ENCODE measurements at regions not wholly inside any gene's neighbourhood (a gene's known extent, or its start where the extent isn't known, plus 50 kb on each side); places are given as distances from the start of the nearest gene placed in this dataset.

GRCh38 chr15:39503526-39503925, 77.4 kb upstream of the THBS1 start:
- H3K27ac ChIP-seq (ENCODE audit: low read length) = no peak overlapping the region
- H3K4me3 ChIP-seq (ENCODE audit: low read length) = no peak overlapping the region
- no peaks in the 10 kb centered on the region for H3K4me1 ChIP-seq (ENCODE audit: control insufficient read depth, low read depth, low read length)
- H3K36me3 ChIP-seq (ENCODE audit: control insufficient read depth, low read depth, low read length) = no peaks in the 10 kb centered on the region
- no peak overlapping the region for H3K9ac ChIP-seq (ENCODE audit: low read length)
- no peaks in the 10 kb centered on the region for H3K9me3 ChIP-seq (ENCODE audit: control insufficient read depth, low read depth, low read length)
- no peaks in the 10 kb centered on the region for H3K27me3 ChIP-seq (ENCODE audit: control insufficient read depth, insufficient read depth, low read length)

- Histone ChIP-seq H3K9me3 (ENCODE audit: control insufficient read depth, low read depth, low read length) (no peaks in the 10 kb centered on the region), H3K27me3 (ENCODE audit: control insufficient read depth, insufficient read depth, low read length) (no peaks in the 10 kb centered on the region), H3K27ac (ENCODE audit: low read length) (no peak overlapping the region), H3K4me3 (ENCODE audit: low read length) (no peak overlapping the region), H3K36me3 (ENCODE audit: control insufficient read depth, low read depth, low read length) (no peaks in the 10 kb centered on the region), H3K9ac (ENCODE audit: low read length) (no peak overlapping the region), H3K4me1 (ENCODE audit: control insufficient read depth, low read depth, low read length) (no peaks in the 10 kb centered on the region)
These were observed 76.1 kb upstream of the THBS1 start for GRCh38 chr15:39504808-39505207.

GRCh38 chr15:39506146-39506545, 74.7 kb upstream of the THBS1 start:
- no peak overlapping the region for H3K4me3 ChIP-seq (ENCODE audit: low read length)
- no peaks in the 10 kb centered on the region for H3K9me3 ChIP-seq (ENCODE audit: control insufficient read depth, low read depth, low read length)
- no peak overlapping the region for H3K27ac ChIP-seq (ENCODE audit: low read length)
- no peaks in the 10 kb centered on the region for H3K27me3 ChIP-seq (ENCODE audit: control insufficient read depth, insufficient read depth, low read length)
- H3K9ac ChIP-seq (ENCODE audit: low read length) = no peak overlapping the region
- no peaks in the 10 kb centered on the region for H3K36me3 ChIP-seq (ENCODE audit: control insufficient read depth, low read depth, low read length)
- H3K4me1 ChIP-seq (ENCODE audit: control insufficient read depth, low read depth, low read length) = no peaks in the 10 kb centered on the region

- Histone ChIP-seq H3K36me3 (ENCODE audit: control insufficient read depth, low read depth, low read length) (no peaks in the 10 kb centered on the region), H3K4me3 (ENCODE audit: low read length) (no peak overlapping the region), H3K9ac (ENCODE audit: low read length) (no peak overlapping the region), H3K27me3 (ENCODE audit: control insufficient read depth, insufficient read depth, low read length) (no peaks in the 10 kb centered on the region), H3K4me1 (ENCODE audit: control insufficient read depth, low read depth, low read length) (no peaks in the 10 kb centered on the region), H3K27ac (ENCODE audit: low read length) (no peak overlapping the region), H3K9me3 (ENCODE audit: control insufficient read depth, low read depth, low read length) (no peaks in the 10 kb centered on the region)
These were observed 72.3 kb upstream of the THBS1 start for GRCh38 chr15:39508536-39508935.

- H3K27ac ChIP-seq (ENCODE audit: low read length) = no peak overlapping the region
- H3K4me3 ChIP-seq (ENCODE audit: low read length) = no peak overlapping the region
- no peak overlapping the region for H3K9ac ChIP-seq (ENCODE audit: low read length)
- H3K36me3 ChIP-seq (ENCODE audit: control insufficient read depth, low read depth, low read length) = no peaks in the 10 kb centered on the region
- H3K4me1 ChIP-seq (ENCODE audit: control insufficient read depth, low read depth, low read length) = no peaks in the 10 kb centered on the region
- no peaks in the 10 kb centered on the region for H3K27me3 ChIP-seq (ENCODE audit: control insufficient read depth, insufficient read depth, low read length)
- H3K9me3 ChIP-seq (ENCODE audit: control insufficient read depth, low read depth, low read length) = no peaks in the 10 kb centered on the region
These were observed 70.7 kb upstream of the THBS1 start for GRCh38 chr15:39510001-39510701.

GRCh38 chr15:39511000-39511915, 69.6 kb upstream of the THBS1 start:
- no peaks in the 10 kb centered on the region for H3K4me1 ChIP-seq (ENCODE audit: control insufficient read depth, low read depth, low read length)
- H3K9ac ChIP-seq (ENCODE audit: low read length) = no peak overlapping the region
- no peak overlapping the region for H3K27ac ChIP-seq (ENCODE audit: low read length)
- H3K36me3 ChIP-seq (ENCODE audit: control insufficient read depth, low read depth, low read length) = no peaks in the 10 kb centered on the region
- H3K27me3 ChIP-seq (ENCODE audit: control insufficient read depth, insufficient read depth, low read length) = no peaks in the 10 kb centered on the region
- H3K9me3 ChIP-seq (ENCODE audit: control insufficient read depth, low read depth, low read length) = no peaks in the 10 kb centered on the region
- no peak overlapping the region for H3K4me3 ChIP-seq (ENCODE audit: low read length)

- Histone ChIP-seq H3K9ac (ENCODE audit: low read length) (no peak overlapping the region), H3K27me3 (ENCODE audit: control insufficient read depth, insufficient read depth, low read length) (no peaks in the 10 kb centered on the region), H3K9me3 (ENCODE audit: control insufficient read depth, low read depth, low read length) (no peaks in the 10 kb centered on the region), H3K27ac (ENCODE audit: low read length) (no peak overlapping the region), H3K4me1 (ENCODE audit: control insufficient read depth, low read depth, low read length) (no peaks in the 10 kb centered on the region), H3K36me3 (ENCODE audit: control insufficient read depth, low read depth, low read length) (no peaks in the 10 kb centered on the region), H3K4me3 (ENCODE audit: low read length) (no peak overlapping the region)
These were observed 69.0 kb upstream of the THBS1 start for GRCh38 chr15:39511916-39512260.

GRCh38 chr15:39512643-39513042, 68.2 kb upstream of the THBS1 start:
- Histone ChIP-seq H3K4me1 (ENCODE audit: control insufficient read depth, low read depth, low read length) (no peaks in the 10 kb centered on the region), H3K36me3 (ENCODE audit: control insufficient read depth, low read depth, low read length) (no peaks in the 10 kb centered on the region), H3K9ac (ENCODE audit: low read length) (no peak overlapping the region), H3K4me3 (ENCODE audit: low read length) (no peak overlapping the region), H3K27ac (ENCODE audit: low read length) (no peak overlapping the region), H3K27me3 (ENCODE audit: control insufficient read depth, insufficient read depth, low read length) (no peaks in the 10 kb centered on the region), H3K9me3 (ENCODE audit: control insufficient read depth, low read depth, low read length) (no peaks in the 10 kb centered on the region)

- H3K4me1 ChIP-seq (ENCODE audit: control insufficient read depth, low read depth, low read length) = no peaks in the 10 kb centered on the region
- no peak overlapping the region for H3K27ac ChIP-seq (ENCODE audit: low read length)
- no peaks in the 10 kb centered on the region for H3K36me3 ChIP-seq (ENCODE audit: control insufficient read depth, low read depth, low read length)
- H3K27me3 ChIP-seq (ENCODE audit: control insufficient read depth, insufficient read depth, low read length) = no peaks in the 10 kb centered on the region
- H3K4me3 ChIP-seq (ENCODE audit: low read length) = no peak overlapping the region
- no peaks in the 10 kb centered on the region for H3K9me3 ChIP-seq (ENCODE audit: control insufficient read depth, low read depth, low read length)
- H3K9ac ChIP-seq (ENCODE audit: low read length) = no peak overlapping the region
These were observed 66.9 kb upstream of the THBS1 start for GRCh38 chr15:39513936-39514335.

GRCh38 chr15:39514933-39515332, 65.9 kb upstream of the THBS1 start:
- H3K27ac ChIP-seq (ENCODE audit: low read length) = no peak overlapping the region

GRCh38 chr15:39515765-39516164, 65.1 kb upstream of the THBS1 start:
- Histone ChIP-seq H3K27me3 (ENCODE audit: control insufficient read depth, insufficient read depth, low read length) (no peaks in the 10 kb centered on the region), H3K9ac (ENCODE audit: low read length) (no peak overlapping the region), H3K4me1 (ENCODE audit: control insufficient read depth, low read depth, low read length) (no peaks in the 10 kb centered on the region), H3K4me3 (ENCODE audit: low read length) (no peak overlapping the region), H3K27ac (ENCODE audit: low read length) (no peak overlapping the region), H3K36me3 (ENCODE audit: control insufficient read depth, low read depth, low read length) (no peaks in the 10 kb centered on the region), H3K9me3 (ENCODE audit: control insufficient read depth, low read depth, low read length) (no peaks in the 10 kb centered on the region)

More at GRCh38 chr15:39514933-39515332, 65.9 kb upstream of the THBS1 start:
- no peak overlapping the region for H3K9ac ChIP-seq (ENCODE audit: low read length)
- no peak overlapping the region for H3K4me3 ChIP-seq (ENCODE audit: low read length)
- no peaks in the 10 kb centered on the region for H3K27me3 ChIP-seq (ENCODE audit: control insufficient read depth, insufficient read depth, low read length)
- no peaks in the 10 kb centered on the region for H3K36me3 ChIP-seq (ENCODE audit: control insufficient read depth, low read depth, low read length)
- no peaks in the 10 kb centered on the region for H3K9me3 ChIP-seq (ENCODE audit: control insufficient read depth, low read depth, low read length)
- no peaks in the 10 kb centered on the region for H3K4me1 ChIP-seq (ENCODE audit: control insufficient read depth, low read depth, low read length)
